BE2C (cell line): ENCODE measurements at regions not wholly inside any gene's neighbourhood (a gene's known extent, or its start where the extent isn't known, plus 50 kb on each side); places are given as distances from the start of the nearest gene placed in this dataset.

Experiments used
- DNase-seq: peaks from one replicate; pipeline ENCODE4 v3.0.0-alpha.2; 2020
- H3K27me3 ChIP-seq: fragments of 250-450 bp; sonication (Bioruptor Pico); 2 replicates; pipeline ENCODE4 v1.5.1; 2020; ENCODE audit warnings: mild to moderate bottlenecking
- H3K36me3 ChIP-seq: fragments of 250-450 bp; sonication (Bioruptor Pico); 2 replicates; pipeline ENCODE4 v1.5.1; 2020; ENCODE audit warnings: mild to moderate bottlenecking
- H3K4me1 ChIP-seq: fragments of 250-450 bp; sonication (Bioruptor Pico); 2 replicates; pipeline ENCODE4 v1.5.1; 2020
- H3K4me3 ChIP-seq: 2 replicates; pipeline ENCODE4 v1.5.1; 2011; ENCODE audit warnings: low read depth, low read length
- H3K9me3 ChIP-seq: fragments of 250-450 bp; sonication (Bioruptor Pico); 2 replicates; pipeline ENCODE4 v1.5.1; 2020
- CTCF ChIP-seq: IDR thresholded peaks from 2 replicates; pipeline ENCODE4 v1.5.1; 2012; ENCODE audit warnings: mild to moderate bottlenecking, low read depth, low read length

- no peaks in the 10 kb centered on the region for H3K4me1 ChIP-seq
These were observed 85.7 kb upstream of the APCDD1 start for GRCh38 chr18:10368456-10369453.

DNA sequence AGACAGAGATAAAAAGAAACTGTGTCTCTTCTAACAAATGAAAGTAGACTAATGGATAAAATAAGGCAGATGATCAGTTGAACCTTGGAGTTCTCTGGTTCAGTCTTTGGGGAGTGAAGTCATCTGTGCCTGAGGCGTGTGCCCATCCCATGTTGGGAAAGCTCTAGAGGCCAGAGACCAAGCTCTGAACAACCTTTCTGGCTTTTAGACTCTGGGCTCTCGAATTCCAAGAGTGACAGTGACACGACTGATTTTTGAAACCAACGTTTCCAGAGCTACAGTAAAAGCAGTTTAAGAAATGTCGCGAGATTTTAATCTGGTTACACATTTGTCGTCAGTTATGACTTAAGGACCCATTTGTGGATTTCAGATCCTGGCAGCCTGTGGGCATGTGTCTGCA lies 83.7 kb upstream of the APCDD1 start:
- 0 out of 2 replicates have a peak, but pooled peaks cover 5% of the 10 kb centered on the region for H3K27me3 ChIP-seq
- H3K4me3 ChIP-seq = no peak overlapping the region
- H3K4me1 ChIP-seq = no peaks in the 10 kb centered on the region
- no peaks in the 10 kb centered on the region for H3K36me3 ChIP-seq
- no peak for DNase-seq
- H3K9me3 ChIP-seq = no peaks in the 10 kb centered on the region
- no peak for TF ChIP-seq CTCF

More at GRCh38 chr18:10368456-10369453, 85.7 kb upstream of the APCDD1 start:
- TF ChIP-seq CTCF = no peak
- Histone ChIP-seq H3K4me3 (no peak overlapping the region), H3K36me3 (no peaks in the 10 kb centered on the region), H3K9me3 (no peaks in the 10 kb centered on the region), H3K27me3 (0 out of 2 replicates have a peak, but pooled peaks cover 5% of the 10 kb centered on the region)
- no peak for DNase-seq

GRCh38 chr18:10371165-10371564 lies 83.3 kb upstream of the APCDD1 start:
- no peak for TF ChIP-seq CTCF
- H3K36me3 ChIP-seq = no peaks in the 10 kb centered on the region
- H3K4me3 ChIP-seq = no peak overlapping the region
- H3K27me3 ChIP-seq = 0 out of 2 replicates have a peak, but pooled peaks cover 5% of the 10 kb centered on the region
- DNase-seq = no peak
- H3K9me3 ChIP-seq = no peaks in the 10 kb centered on the region
- no peaks in the 10 kb centered on the region for H3K4me1 ChIP-seq

- no peaks in the 10 kb centered on the region for H3K36me3 ChIP-seq
- H3K27me3 ChIP-seq = 0 out of 2 replicates have a peak, but pooled peaks cover 5% of the 10 kb centered on the region
- no peak overlapping the region for H3K4me3 ChIP-seq
- DNase-seq = no peak
- no peaks in the 10 kb centered on the region for H3K4me1 ChIP-seq
- H3K9me3 ChIP-seq = no peaks in the 10 kb centered on the region
- TF ChIP-seq CTCF = no peak
These were observed 80.2 kb upstream of the APCDD1 start for GRCh38 chr18:10374195-10374594.

- Histone ChIP-seq H3K36me3 (no peaks in the 10 kb centered on the region), H3K4me1 (no peaks in the 10 kb centered on the region), H3K9me3 (no peaks in the 10 kb centered on the region), H3K4me3 (no peak overlapping the region), H3K27me3 (0 out of 2 replicates have a peak, but pooled peaks cover 5% of the 10 kb centered on the region)
- DNase-seq = no peak
- TF ChIP-seq CTCF = no peak
These were observed 79.7 kb upstream of the APCDD1 start for GRCh38 chr18:10374636-10375293.
